Neural cell (in vitro differentiated cells): ENCODE measurements at regions not wholly inside any gene's neighbourhood (a gene's known extent, or its start where the extent isn't known, plus 50 kb on each side); places are given as distances from the start of the nearest gene placed in this dataset.

Experiments
- H2AFZ ChIP-seq: fragments of 200-600, 300-800 bp; sonication (generic), shearing (Covaris generic); 2 replicates; pipeline ENCODE4 v1.6.0; 2014; ENCODE audit warnings: low read depth, mild to moderate bottlenecking, antibody characterized with exemption, low read length, moderate library complexity
- H3F3A ChIP-seq: fragments of 200-600 bp; shearing (Covaris generic); 2 replicates; pipeline ENCODE4 v1.6.1; 2016; ENCODE audit warnings: mild to moderate bottlenecking, moderate library complexity, mixed read lengths, antibody characterized with exemption, low read length; ENCODE audit not compliant: insufficient read depth, poor library complexity, severe bottlenecking
- H3K27ac ChIP-seq: fragments of 200-600, 300-800 bp; sonication (generic), shearing (Covaris generic); 2 replicates; pipeline ENCODE4 v1.5.1; 2014; ENCODE audit warnings: mild to moderate bottlenecking, low read length, moderate library complexity
- H3K27me3 ChIP-seq: fragments of 300-800, 200-600 bp; sonication (generic), shearing (Covaris generic); 2 replicates; pipeline ENCODE4 v1.6.0; 2014; ENCODE audit warnings: mild to moderate bottlenecking, low read depth, low read length, moderate library complexity; ENCODE audit not compliant: insufficient read depth
- H3K36me3 ChIP-seq: fragments of 300-800, 200-600 bp; sonication (generic), shearing (Covaris generic); 2 replicates; pipeline ENCODE4 v1.5.1; 2014; ENCODE audit warnings: mild to moderate bottlenecking, antibody characterized with exemption, low read length, moderate library complexity; ENCODE audit not compliant: insufficient read depth
- H3K4me2 ChIP-seq: fragments of 300-800, 200-600 bp; sonication (generic), shearing (Covaris generic); 2 replicates; pipeline ENCODE4 v1.6.0; 2014; ENCODE audit warnings: mild to moderate bottlenecking, low read length
- H3K4me3 ChIP-seq: fragments of 300-800, 200-600 bp; sonication (generic), shearing (Covaris generic); 2 replicates; pipeline ENCODE4 v1.5.1; 2014; ENCODE audit warnings: mild to moderate bottlenecking, low read length, moderate library complexity
- H3K79me2 ChIP-seq: fragments of 200-600 bp; shearing (Covaris generic); replicated peaks from 2 replicates; pipeline ENCODE4 v1.6.0; 2014; ENCODE audit warnings: mild to moderate bottlenecking, low read length, moderate library complexity; ENCODE audit not compliant: insufficient read depth
- H3K9ac ChIP-seq: fragments of 300-800, 200-600 bp; sonication (generic), shearing (Covaris generic); 2 replicates; pipeline ENCODE4 v1.6.1; 2016; ENCODE audit warnings: mild to moderate bottlenecking, low read length, mixed read lengths
- H3K9me2 ChIP-seq: fragments of 200-600 bp; shearing (Covaris generic); 2 replicates; pipeline ENCODE4 v1.6.1; 2016; ENCODE audit warnings: mild to moderate bottlenecking, low read length, mixed read lengths; ENCODE audit not compliant: insufficient read depth
- H3K9me3 ChIP-seq: fragments of 200-600, 300-800 bp; sonication (generic), shearing (Covaris generic); 2 replicates; pipeline ENCODE4 v1.6.1; 2016; ENCODE audit warnings: mild to moderate bottlenecking, mixed run types, low read length, moderate library complexity, mixed read lengths
- H4K20me1 ChIP-seq: fragments of 200-600 bp; shearing (Covaris generic); 2 replicates; pipeline ENCODE4 v1.6.1; 2016; ENCODE audit warnings: mild to moderate bottlenecking, mixed run types; ENCODE audit not compliant: insufficient read depth
- EP300 ChIP-seq: fragments of 450-650 bp; conservative IDR thresholded peaks from 2 replicates; pipeline ENCODE4 v1.6.1; 2014; ENCODE audit warnings: antibody characterized with exemption, mild to moderate bottlenecking, moderate library complexity; ENCODE audit not compliant: poor library complexity, severe bottlenecking
- EZH2 ChIP-seq: fragments of 200-600, 300-800 bp; shearing (Covaris generic), sonication (generic); IDR thresholded peaks from 2 replicates; pipeline ENCODE4 v1.6.1; 2014; ENCODE audit warnings: antibody characterized with exemption, low read length, borderline replicate concordance, mild to moderate bottlenecking; ENCODE audit not compliant: insufficient read depth, poor library complexity, severe bottlenecking
- MXI1 ChIP-seq: fragments of 450-650 bp; conservative IDR thresholded peaks from 2 replicates; pipeline ENCODE4 v1.6.1; 2014; ENCODE audit warnings: antibody characterized with exemption, mild to moderate bottlenecking; ENCODE audit not compliant: poor library complexity, severe bottlenecking
- POLR2AphosphoS5 ChIP-seq: IDR thresholded peaks from 2 replicates; pipeline ENCODE4 v1.6.1; 2012
- RAD21 ChIP-seq: fragments of 450-650 bp; conservative IDR thresholded peaks from 2 replicates; pipeline ENCODE4 v1.6.1; 2014; ENCODE audit warnings: antibody characterized with exemption, mild to moderate bottlenecking, moderate library complexity
- SMC3 ChIP-seq: fragments of 450-650 bp; conservative IDR thresholded peaks from 2 replicates; pipeline ENCODE4 v1.6.1; 2014; ENCODE audit warnings: antibody characterized with exemption, mild to moderate bottlenecking, moderate library complexity; ENCODE audit not compliant: poor library complexity
- TAF1 ChIP-seq: IDR thresholded peaks from 2 replicates; pipeline ENCODE4 v1.6.1; 2012; ENCODE audit warnings: low read depth
- TF ChIP-seq, protein P1 (sequence below): IDR thresholded peaks from 2 replicates; pipeline ENCODE4 v1.6.1; 2012; ENCODE audit warnings: borderline replicate concordance
- TF ChIP-seq, protein P2 (sequence below): fragments of 450-650 bp; IDR thresholded peaks from 2 replicates; pipeline ENCODE4 v1.5.1; 2014; ENCODE audit warnings: antibody characterized with exemption, mild to moderate bottlenecking, moderate library complexity; ENCODE audit not compliant: poor library complexity, severe bottlenecking

DNA sequence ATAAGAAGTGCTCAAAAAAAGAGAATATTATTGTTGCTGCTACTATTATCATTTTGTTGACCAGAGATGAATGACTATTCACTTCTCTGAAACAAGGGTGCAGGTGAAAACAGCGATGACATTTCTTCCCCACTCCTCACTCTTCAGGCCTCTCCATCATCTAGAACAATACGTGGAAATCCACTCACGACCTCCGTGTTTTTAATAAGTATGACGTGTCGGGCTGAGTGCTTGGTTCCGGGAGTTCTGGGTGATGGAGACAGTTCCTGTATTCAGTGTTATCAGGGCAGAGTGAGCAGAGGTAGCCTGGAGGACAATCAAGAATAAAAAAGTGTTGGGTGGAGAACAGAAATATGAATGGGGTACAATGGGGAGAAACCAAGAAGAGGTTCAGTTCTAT lies 130.0 kb upstream of the ZNF217 start:
- Histone ChIP-seq H3K27me3 (no peaks in the 10 kb centered on the region), H3K4me2 (no peak overlapping the region), H4K20me1 (no peaks in the 10 kb centered on the region), H3K9me2 (no peaks in the 10 kb centered on the region), H3F3A (no peaks in the 10 kb centered on the region), H3K36me3 (no peaks in the 10 kb centered on the region), H3K9ac (no peak overlapping the region), H2AFZ (no peak overlapping the region), H3K27ac (no peak overlapping the region), H3K79me2 (no peaks in the 10 kb centered on the region), H3K9me3 (no peaks in the 10 kb centered on the region), H3K4me3 (no peak overlapping the region)
- TF ChIP-seq RAD21 (no peak), POLR2AphosphoS5 (no peak), EZH2 (no peak)
- TF ChIP-seq, protein P1, sequence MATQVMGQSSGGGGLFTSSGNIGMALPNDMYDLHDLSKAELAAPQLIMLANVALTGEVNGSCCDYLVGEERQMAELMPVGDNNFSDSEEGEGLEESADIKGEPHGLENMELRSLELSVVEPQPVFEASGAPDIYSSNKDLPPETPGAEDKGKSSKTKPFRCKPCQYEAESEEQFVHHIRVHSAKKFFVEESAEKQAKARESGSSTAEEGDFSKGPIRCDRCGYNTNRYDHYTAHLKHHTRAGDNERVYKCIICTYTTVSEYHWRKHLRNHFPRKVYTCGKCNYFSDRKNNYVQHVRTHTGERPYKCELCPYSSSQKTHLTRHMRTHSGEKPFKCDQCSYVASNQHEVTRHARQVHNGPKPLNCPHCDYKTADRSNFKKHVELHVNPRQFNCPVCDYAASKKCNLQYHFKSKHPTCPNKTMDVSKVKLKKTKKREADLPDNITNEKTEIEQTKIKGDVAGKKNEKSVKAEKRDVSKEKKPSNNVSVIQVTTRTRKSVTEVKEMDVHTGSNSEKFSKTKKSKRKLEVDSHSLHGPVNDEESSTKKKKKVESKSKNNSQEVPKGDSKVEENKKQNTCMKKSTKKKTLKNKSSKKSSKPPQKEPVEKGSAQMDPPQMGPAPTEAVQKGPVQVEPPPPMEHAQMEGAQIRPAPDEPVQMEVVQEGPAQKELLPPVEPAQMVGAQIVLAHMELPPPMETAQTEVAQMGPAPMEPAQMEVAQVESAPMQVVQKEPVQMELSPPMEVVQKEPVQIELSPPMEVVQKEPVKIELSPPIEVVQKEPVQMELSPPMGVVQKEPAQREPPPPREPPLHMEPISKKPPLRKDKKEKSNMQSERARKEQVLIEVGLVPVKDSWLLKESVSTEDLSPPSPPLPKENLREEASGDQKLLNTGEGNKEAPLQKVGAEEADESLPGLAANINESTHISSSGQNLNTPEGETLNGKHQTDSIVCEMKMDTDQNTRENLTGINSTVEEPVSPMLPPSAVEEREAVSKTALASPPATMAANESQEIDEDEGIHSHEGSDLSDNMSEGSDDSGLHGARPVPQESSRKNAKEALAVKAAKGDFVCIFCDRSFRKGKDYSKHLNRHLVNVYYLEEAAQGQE, result no peak
- TF ChIP-seq, protein P2, sequence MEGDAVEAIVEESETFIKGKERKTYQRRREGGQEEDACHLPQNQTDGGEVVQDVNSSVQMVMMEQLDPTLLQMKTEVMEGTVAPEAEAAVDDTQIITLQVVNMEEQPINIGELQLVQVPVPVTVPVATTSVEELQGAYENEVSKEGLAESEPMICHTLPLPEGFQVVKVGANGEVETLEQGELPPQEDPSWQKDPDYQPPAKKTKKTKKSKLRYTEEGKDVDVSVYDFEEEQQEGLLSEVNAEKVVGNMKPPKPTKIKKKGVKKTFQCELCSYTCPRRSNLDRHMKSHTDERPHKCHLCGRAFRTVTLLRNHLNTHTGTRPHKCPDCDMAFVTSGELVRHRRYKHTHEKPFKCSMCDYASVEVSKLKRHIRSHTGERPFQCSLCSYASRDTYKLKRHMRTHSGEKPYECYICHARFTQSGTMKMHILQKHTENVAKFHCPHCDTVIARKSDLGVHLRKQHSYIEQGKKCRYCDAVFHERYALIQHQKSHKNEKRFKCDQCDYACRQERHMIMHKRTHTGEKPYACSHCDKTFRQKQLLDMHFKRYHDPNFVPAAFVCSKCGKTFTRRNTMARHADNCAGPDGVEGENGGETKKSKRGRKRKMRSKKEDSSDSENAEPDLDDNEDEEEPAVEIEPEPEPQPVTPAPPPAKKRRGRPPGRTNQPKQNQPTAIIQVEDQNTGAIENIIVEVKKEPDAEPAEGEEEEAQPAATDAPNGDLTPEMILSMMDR, result no peak

DNA sequence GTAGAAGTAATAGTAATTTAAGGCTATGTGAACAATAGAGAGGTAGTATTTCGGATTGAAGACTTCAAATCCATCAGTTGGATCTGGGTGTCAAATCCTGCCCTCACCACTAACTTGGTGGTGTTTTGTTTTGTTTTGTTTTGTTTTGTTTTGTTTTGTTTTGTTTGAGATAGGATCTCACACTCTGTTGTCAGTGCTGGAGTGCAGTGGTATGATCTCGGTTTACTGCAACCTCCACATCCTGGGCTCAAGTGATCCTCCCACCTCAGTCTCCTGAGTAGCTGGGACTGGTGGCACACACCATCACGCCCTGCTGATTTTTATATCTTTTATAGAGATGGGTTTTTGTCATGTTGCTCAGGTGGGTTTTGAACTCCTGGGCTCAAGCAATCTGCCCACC lies 129.4 kb upstream of the ZNF217 start:
- Histone ChIP-seq H3K27ac (no peak overlapping the region), H3K27me3 (no peaks in the 10 kb centered on the region), H3K79me2 (no peaks in the 10 kb centered on the region), H3K4me2 (no peak overlapping the region), H3K9me3 (no peaks in the 10 kb centered on the region), H3K36me3 (no peaks in the 10 kb centered on the region), H3K9me2 (no peaks in the 10 kb centered on the region), H3F3A (no peaks in the 10 kb centered on the region), H4K20me1 (no peaks in the 10 kb centered on the region), H3K4me3 (no peak overlapping the region), H3K9ac (no peak overlapping the region), H2AFZ (no peak overlapping the region)
- no peak for TF ChIP-seq MXI1
- no peak for TF ChIP-seq SMC3
- TF ChIP-seq, protein P1, result no peak
- no peak for TF ChIP-seq RAD21
- TF ChIP-seq TAF1, result no peak
- TF ChIP-seq, protein P2, result no peak
- no peak for TF ChIP-seq POLR2AphosphoS5
- TF ChIP-seq EP300, result no peak
- TF ChIP-seq EZH2, result no peak
